ENCODE measurements at regions not wholly inside any gene's neighbourhood (a gene's known extent, or its start where the extent isn't known, plus 50 kb on each side); places are given as distances from the start of the nearest gene placed in this dataset.

GRCh38 chr3:30343861-30344260 is 262.5 kb upstream of the TGFBR2 start:
- no peaks in the 10 kb centered on the region for H3K27me3 ChIP-seq (ENCODE audit: control insufficient read depth, insufficient read depth, low read length)
- H3K4me3 ChIP-seq (ENCODE audit: low read depth, low read length) = no peak overlapping the region
- no peak overlapping the region for H3K9ac ChIP-seq (ENCODE audit: low read depth, low read length)
- no peaks in the 10 kb centered on the region for H3K9me3 ChIP-seq (ENCODE audit: control insufficient read depth, insufficient read depth, low read length)
- no peaks in the 10 kb centered on the region for H3K36me3 ChIP-seq (ENCODE audit: control insufficient read depth, insufficient read depth, low read length)
- no peak overlapping the region for H3K27ac ChIP-seq (ENCODE audit: low read depth, low read length)
- peaks cover 9% of the 10 kb centered on the region; the same call in 1 of the 2 replicates for H3K4me1 ChIP-seq (ENCODE audit: control insufficient read depth, insufficient read depth, low read length)

- Histone ChIP-seq H3K9ac (ENCODE audit: low read depth, low read length) (no peak overlapping the region), H3K4me3 (ENCODE audit: low read depth, low read length) (no peak overlapping the region), H3K27ac (ENCODE audit: low read depth, low read length) (no peak overlapping the region), H3K36me3 (ENCODE audit: control insufficient read depth, insufficient read depth, low read length) (no peaks in the 10 kb centered on the region), H3K4me1 (ENCODE audit: control insufficient read depth, insufficient read depth, low read length) (peaks cover 9% of the 10 kb centered on the region; the same call in 1 of the 2 replicates), H3K9me3 (ENCODE audit: control insufficient read depth, insufficient read depth, low read length) (no peaks in the 10 kb centered on the region), H3K27me3 (ENCODE audit: control insufficient read depth, insufficient read depth, low read length) (no peaks in the 10 kb centered on the region)
Measured at GRCh38 chr3:30344288-30344687, 262.1 kb upstream of the TGFBR2 start.

GRCh38 chr3:30346933-30347320 is 259.5 kb upstream of the TGFBR2 start:
- peaks cover 9% of the 10 kb centered on the region; the same call in 1 of the 2 replicates for H3K4me1 ChIP-seq (ENCODE audit: control insufficient read depth, insufficient read depth, low read length)
- no peak overlapping the region for H3K4me3 ChIP-seq (ENCODE audit: low read depth, low read length)
- H3K36me3 ChIP-seq (ENCODE audit: control insufficient read depth, insufficient read depth, low read length) = no peaks in the 10 kb centered on the region
- no peak overlapping the region for H3K9ac ChIP-seq (ENCODE audit: low read depth, low read length)
- no peaks in the 10 kb centered on the region for H3K27me3 ChIP-seq (ENCODE audit: control insufficient read depth, insufficient read depth, low read length)
- no peaks in the 10 kb centered on the region for H3K9me3 ChIP-seq (ENCODE audit: control insufficient read depth, insufficient read depth, low read length)
- H3K27ac ChIP-seq (ENCODE audit: low read depth, low read length) = no peak overlapping the region

- H3K9ac ChIP-seq (ENCODE audit: low read depth, low read length) = no peak overlapping the region
- H3K36me3 ChIP-seq (ENCODE audit: control insufficient read depth, insufficient read depth, low read length) = no peaks in the 10 kb centered on the region
- no peaks in the 10 kb centered on the region for H3K9me3 ChIP-seq (ENCODE audit: control insufficient read depth, insufficient read depth, low read length)
- H3K27me3 ChIP-seq (ENCODE audit: control insufficient read depth, insufficient read depth, low read length) = no peaks in the 10 kb centered on the region
- no peak overlapping the region for H3K27ac ChIP-seq (ENCODE audit: low read depth, low read length)
- H3K4me1 ChIP-seq (ENCODE audit: control insufficient read depth, insufficient read depth, low read length) = peaks cover 6% of the 10 kb centered on the region; the same call in 1 of the 2 replicates
- H3K4me3 ChIP-seq (ENCODE audit: low read depth, low read length) = no peak overlapping the region
Measured at GRCh38 chr3:30347679-30348216, 258.7 kb upstream of the TGFBR2 start.

GRCh38 chr3:30349507-30349906 is 256.9 kb upstream of the TGFBR2 start:
- no peaks in the 10 kb centered on the region for H3K36me3 ChIP-seq (ENCODE audit: control insufficient read depth, insufficient read depth, low read length)
- H3K9me3 ChIP-seq (ENCODE audit: control insufficient read depth, insufficient read depth, low read length) = no peaks in the 10 kb centered on the region
- H3K4me3 ChIP-seq (ENCODE audit: low read depth, low read length) = no peak overlapping the region
- H3K27ac ChIP-seq (ENCODE audit: low read depth, low read length) = no peak overlapping the region
- H3K4me1 ChIP-seq (ENCODE audit: control insufficient read depth, insufficient read depth, low read length) = peaks cover 6% of the 10 kb centered on the region; the same call in 1 of the 2 replicates
- no peak overlapping the region for H3K9ac ChIP-seq (ENCODE audit: low read depth, low read length)
- no peaks in the 10 kb centered on the region for H3K27me3 ChIP-seq (ENCODE audit: control insufficient read depth, insufficient read depth, low read length)

GRCh38 chr3:30350011-30350410 is 256.4 kb upstream of the TGFBR2 start:
- no peak overlapping the region for H3K27ac ChIP-seq (ENCODE audit: low read depth, low read length)
- no peaks in the 10 kb centered on the region for H3K36me3 ChIP-seq (ENCODE audit: control insufficient read depth, insufficient read depth, low read length)
- no peak overlapping the region for H3K9ac ChIP-seq (ENCODE audit: low read depth, low read length)
- peaks cover 6% of the 10 kb centered on the region; the same call in 1 of the 2 replicates for H3K4me1 ChIP-seq (ENCODE audit: control insufficient read depth, insufficient read depth, low read length)
- no peak overlapping the region for H3K4me3 ChIP-seq (ENCODE audit: low read depth, low read length)
- H3K27me3 ChIP-seq (ENCODE audit: control insufficient read depth, insufficient read depth, low read length) = no peaks in the 10 kb centered on the region
- no peaks in the 10 kb centered on the region for H3K9me3 ChIP-seq (ENCODE audit: control insufficient read depth, insufficient read depth, low read length)

GRCh38 chr3:30350901-30351300 is 255.5 kb upstream of the TGFBR2 start:
- Histone ChIP-seq H3K4me3 (ENCODE audit: low read depth, low read length) (no peak overlapping the region), H3K4me1 (ENCODE audit: control insufficient read depth, insufficient read depth, low read length) (peaks cover 6% of the 10 kb centered on the region; the same call in 1 of the 2 replicates), H3K9me3 (ENCODE audit: control insufficient read depth, insufficient read depth, low read length) (no peaks in the 10 kb centered on the region), H3K9ac (ENCODE audit: low read depth, low read length) (no peak overlapping the region), H3K27ac (ENCODE audit: low read depth, low read length) (no peak overlapping the region), H3K27me3 (ENCODE audit: control insufficient read depth, insufficient read depth, low read length) (no peaks in the 10 kb centered on the region), H3K36me3 (ENCODE audit: control insufficient read depth, insufficient read depth, low read length) (no peaks in the 10 kb centered on the region)

GRCh38 chr3:30352410-30353318 is 253.7 kb upstream of the TGFBR2 start:
- H3K4me3 ChIP-seq (ENCODE audit: low read depth, low read length) = no peak overlapping the region
- H3K36me3 ChIP-seq (ENCODE audit: control insufficient read depth, insufficient read depth, low read length) = no peaks in the 10 kb centered on the region
- H3K27me3 ChIP-seq (ENCODE audit: control insufficient read depth, insufficient read depth, low read length) = no peaks in the 10 kb centered on the region
- H3K4me1 ChIP-seq (ENCODE audit: control insufficient read depth, insufficient read depth, low read length) = no peaks in the 10 kb centered on the region
- no peak overlapping the region for H3K27ac ChIP-seq (ENCODE audit: low read depth, low read length)
- H3K9me3 ChIP-seq (ENCODE audit: control insufficient read depth, insufficient read depth, low read length) = no peaks in the 10 kb centered on the region
- no peak overlapping the region for H3K9ac ChIP-seq (ENCODE audit: low read depth, low read length)

GRCh38 chr3:30353711-30354467 is 252.5 kb upstream of the TGFBR2 start:
- Histone ChIP-seq H3K9me3 (ENCODE audit: control insufficient read depth, insufficient read depth, low read length) (no peaks in the 10 kb centered on the region), H3K36me3 (ENCODE audit: control insufficient read depth, insufficient read depth, low read length) (no peaks in the 10 kb centered on the region), H3K27me3 (ENCODE audit: control insufficient read depth, insufficient read depth, low read length) (no peaks in the 10 kb centered on the region), H3K9ac (ENCODE audit: low read depth, low read length) (no peak overlapping the region), H3K4me3 (ENCODE audit: low read depth, low read length) (no peak overlapping the region), H3K4me1 (ENCODE audit: control insufficient read depth, insufficient read depth, low read length) (no peaks in the 10 kb centered on the region), H3K27ac (ENCODE audit: low read depth, low read length) (no peak overlapping the region)

GRCh38 chr3:30354513-30354912 is 251.9 kb upstream of the TGFBR2 start:
- Histone ChIP-seq H3K36me3 (ENCODE audit: control insufficient read depth, insufficient read depth, low read length) (no peaks in the 10 kb centered on the region), H3K4me1 (ENCODE audit: control insufficient read depth, insufficient read depth, low read length) (no peaks in the 10 kb centered on the region), H3K9me3 (ENCODE audit: control insufficient read depth, insufficient read depth, low read length) (no peaks in the 10 kb centered on the region), H3K27ac (ENCODE audit: low read depth, low read length) (no peak overlapping the region), H3K4me3 (ENCODE audit: low read depth, low read length) (no peak overlapping the region), H3K27me3 (ENCODE audit: control insufficient read depth, insufficient read depth, low read length) (no peaks in the 10 kb centered on the region), H3K9ac (ENCODE audit: low read depth, low read length) (no peak overlapping the region)

GRCh38 chr3:30354972-30355371 is 251.4 kb upstream of the TGFBR2 start:
- Histone ChIP-seq H3K36me3 (ENCODE audit: control insufficient read depth, insufficient read depth, low read length) (no peaks in the 10 kb centered on the region), H3K9me3 (ENCODE audit: control insufficient read depth, insufficient read depth, low read length) (no peaks in the 10 kb centered on the region), H3K27ac (ENCODE audit: low read depth, low read length) (no peak overlapping the region), H3K4me3 (ENCODE audit: low read depth, low read length) (no peak overlapping the region), H3K27me3 (ENCODE audit: control insufficient read depth, insufficient read depth, low read length) (no peaks in the 10 kb centered on the region), H3K4me1 (ENCODE audit: control insufficient read depth, insufficient read depth, low read length) (no peaks in the 10 kb centered on the region), H3K9ac (ENCODE audit: low read depth, low read length) (no peak overlapping the region)
